Stimulated activated CD8-positive, alpha-beta memory T cell treated with anti-CD3 and anti-CD28 coated beads, Interleukin-2, amount 100 ng/mL, for 1 hour (primary cell): ENCODE measurements at regions not wholly inside any gene's neighbourhood (a gene's known extent, or its start where the extent isn't known, plus 50 kb on each side); places are given as distances from the start of the nearest gene placed in this dataset.

ENCODE experiments used
- DNase-seq, 2 donors: peaks; one replicate each; pipeline ENCODE4 v3.0.0-alpha.2; 2020; ENCODE audit warnings: low read depth in 2 of 2

DNA sequence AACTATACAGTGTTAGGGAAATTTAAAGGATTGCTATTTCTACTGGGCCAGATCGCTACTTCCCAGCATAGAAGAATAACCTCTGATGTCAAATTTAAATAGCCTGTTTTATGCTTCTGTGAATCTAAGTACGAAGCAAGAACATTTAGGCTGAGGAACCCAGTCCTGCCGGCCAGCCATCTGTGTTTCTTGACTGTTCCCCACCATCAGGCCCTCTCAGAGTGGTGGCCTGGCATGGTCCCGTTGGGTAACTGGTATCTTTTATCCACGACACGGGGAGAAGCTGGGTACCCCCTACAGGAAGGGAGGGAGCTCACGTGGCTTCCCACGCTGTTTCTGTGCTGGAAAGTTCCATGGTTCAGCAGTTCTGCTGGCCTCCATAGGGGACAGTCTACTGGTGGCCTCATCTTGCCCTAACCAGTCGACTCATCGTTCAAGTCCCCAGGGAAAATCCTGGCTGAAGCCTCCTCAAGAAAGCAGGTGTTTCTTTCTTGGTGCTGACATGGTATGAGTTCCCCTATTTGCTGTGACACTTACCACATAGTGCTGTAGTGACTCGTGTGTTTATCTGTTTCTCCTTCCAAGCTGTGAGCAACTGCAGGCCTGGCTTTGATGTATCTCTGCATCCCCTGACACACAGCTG, 201.7 kb upstream of the NLRP1 start:
- DNase-seq, result no peak

GRCh38 chr17:5786510-5786875, 202.2 kb upstream of the NLRP1 start:
- no peak for DNase-seq

- DNase-seq, result no peak
These were observed 204.1 kb upstream of the NLRP1 start for GRCh38 chr17:5788266-5788900.

DNA sequence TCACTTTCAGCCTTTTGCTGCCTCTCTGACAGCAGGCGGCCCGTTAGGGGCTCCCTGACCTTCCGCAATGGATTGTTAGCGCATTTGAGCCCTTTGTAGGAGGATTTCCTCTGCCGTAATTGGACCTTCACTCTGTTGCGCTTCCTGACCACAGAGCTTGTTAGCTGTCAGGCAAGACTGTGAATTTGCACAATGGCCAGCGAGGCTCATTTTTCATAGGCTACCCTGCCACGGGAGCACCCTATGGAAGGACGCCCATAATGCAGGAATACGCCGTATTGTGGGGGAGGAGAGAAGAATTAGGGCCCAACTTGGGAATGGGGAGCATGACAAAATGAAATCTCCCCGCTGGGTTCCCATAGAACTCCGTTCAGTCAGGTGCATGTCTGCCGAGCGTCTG, 205.2 kb upstream of the NLRP1 start:
- DNase-seq, result no peak

GRCh38 chr17:5793157-5793556, 208.8 kb upstream of the NLRP1 start:
- no peak for DNase-seq

GRCh38 chr17:5793899-5794298, 209.6 kb upstream of the NLRP1 start:
- no peak for DNase-seq

DNA sequence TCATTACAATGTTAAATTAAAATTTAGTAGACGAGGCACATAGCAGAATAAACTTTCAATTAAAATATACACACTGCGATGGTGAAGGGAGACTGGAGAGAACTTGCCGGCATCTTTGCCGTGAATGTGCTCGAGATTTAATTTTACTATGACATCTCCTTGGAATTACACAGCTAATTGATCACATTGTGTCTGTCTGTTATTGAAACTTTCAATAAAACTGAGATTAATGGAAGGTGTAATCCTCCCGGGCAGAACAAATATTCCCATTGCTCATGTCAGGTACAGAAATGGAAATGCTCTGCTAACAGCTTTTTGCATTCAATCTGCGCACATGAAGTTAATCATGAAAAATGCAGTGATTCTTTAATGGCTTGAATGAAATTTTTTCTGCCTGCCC, 210.1 kb upstream of the NLRP1 start:
- no peak for DNase-seq

DNA sequence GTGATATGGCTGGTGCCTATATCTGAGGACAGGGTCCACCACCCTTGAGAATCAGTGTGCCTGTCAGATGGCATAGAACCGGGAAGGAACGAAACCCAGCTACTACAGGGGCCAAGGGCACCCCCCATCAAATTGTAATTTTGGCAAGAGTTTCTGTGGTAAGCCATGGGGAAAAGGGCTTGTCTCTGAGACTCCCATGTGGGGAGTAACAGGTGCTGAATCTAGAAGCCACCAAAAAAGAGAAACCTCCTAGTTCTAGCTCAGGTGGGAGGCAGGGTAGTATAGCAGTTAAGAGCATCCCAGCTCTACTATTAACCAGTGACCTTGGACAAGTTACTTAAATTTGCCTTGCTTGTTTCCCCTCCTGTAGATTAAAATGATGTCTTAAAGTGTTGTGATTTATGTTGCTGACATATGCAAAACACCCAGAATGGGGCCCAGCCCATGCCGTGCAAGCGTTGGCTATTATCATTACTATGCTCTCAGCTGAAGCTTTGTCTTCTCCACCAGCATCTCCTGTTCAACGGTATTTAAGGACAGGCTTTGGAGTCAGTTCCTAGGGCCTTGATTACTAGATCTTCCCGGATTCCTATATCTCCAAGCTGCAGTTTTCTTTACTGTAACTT, 210.7 kb upstream of the NLRP1 start:
- DNase-seq, result no peak

- no peak for DNase-seq
These were observed 213.2 kb upstream of the NLRP1 start for GRCh38 chr17:5797447-5798050.

- DNase-seq, result no peak
These were observed 213.8 kb upstream of the NLRP1 start for GRCh38 chr17:5798094-5798493.

- no peak for DNase-seq
These were observed 215.8 kb upstream of the NLRP1 start for GRCh38 chr17:5800131-5800530.

- DNase-seq, result no peak
These were observed 216.3 kb upstream of the NLRP1 start for GRCh38 chr17:5800646-5801045.

GRCh38 chr17:5804251-5804650, 219.9 kb upstream of the NLRP1 start:
- DNase-seq, result no peak

- DNase-seq, result no peak
These were observed 224.7 kb upstream of the NLRP1 start for GRCh38 chr17:5809056-5809455.

DNA sequence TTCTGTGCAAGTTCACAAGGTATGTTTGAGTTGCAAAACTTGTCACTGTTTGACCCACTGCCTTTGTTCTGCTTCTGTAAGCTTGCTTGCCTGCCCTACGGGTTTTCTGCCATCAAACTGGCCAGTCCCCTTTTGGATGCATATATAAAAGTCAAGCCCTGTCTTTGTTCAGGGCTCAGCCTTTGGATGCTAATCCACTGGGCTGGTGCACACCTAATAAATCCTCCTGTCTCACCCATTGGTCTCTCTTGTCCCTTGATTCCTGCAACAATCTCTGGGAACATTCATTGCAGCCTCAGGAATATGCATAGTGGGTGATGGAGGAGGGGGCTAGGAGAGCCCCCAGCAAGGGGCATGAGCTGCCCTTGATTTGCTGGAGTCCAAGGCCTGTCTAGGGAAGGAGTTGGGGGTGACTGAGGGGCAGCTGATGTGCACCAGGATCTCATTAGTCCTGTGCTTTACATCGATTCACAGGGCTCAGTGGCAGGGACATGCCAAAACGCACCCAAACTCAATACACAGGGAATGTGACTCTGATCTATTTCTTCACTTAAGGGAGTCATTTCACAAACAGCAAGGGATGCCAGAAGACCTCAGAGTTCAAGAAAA, 225.4 kb upstream of the NLRP1 start:
- no peak for DNase-seq

DNA sequence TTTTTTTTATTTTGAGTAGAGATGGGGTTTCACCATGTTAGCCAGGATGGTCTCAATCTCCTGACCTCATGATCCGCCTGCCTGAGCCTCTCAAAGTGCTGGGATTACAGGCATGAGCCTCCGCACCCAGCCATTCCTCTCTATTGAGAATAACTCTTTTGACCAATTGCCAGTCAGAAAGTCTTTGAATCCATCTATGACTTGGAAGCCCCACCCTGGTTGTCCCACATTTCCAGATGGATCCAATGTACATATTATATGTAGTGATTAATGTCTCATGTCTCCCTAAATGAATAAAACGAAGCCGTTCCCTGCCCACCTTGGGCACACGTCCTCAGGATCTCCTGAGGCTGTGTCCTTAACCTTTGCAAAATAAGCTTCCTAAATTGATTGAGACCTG, 228.3 kb upstream of the NLRP1 start:
- DNase-seq, result no peak

DNA sequence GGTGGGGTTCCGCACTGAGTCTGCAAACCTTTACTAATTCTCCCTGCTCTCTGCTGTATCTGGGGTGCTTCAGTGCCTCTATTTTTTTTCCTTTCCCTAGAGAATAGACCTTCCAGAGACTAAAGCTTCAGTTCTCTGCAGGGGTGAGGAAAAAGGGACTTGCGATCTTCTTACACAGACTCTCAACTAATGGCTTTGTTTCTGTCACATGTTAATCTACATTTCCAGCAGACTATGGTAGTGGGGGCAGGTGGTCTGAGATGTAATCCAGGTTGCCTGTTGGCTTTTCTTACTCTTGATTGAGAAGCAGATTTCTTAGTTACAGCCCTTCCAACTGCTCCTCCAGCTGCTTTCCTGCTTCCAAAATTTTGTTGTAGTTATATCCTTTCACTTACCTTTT, 229.0 kb upstream of the NLRP1 start:
- no peak for DNase-seq

DNA sequence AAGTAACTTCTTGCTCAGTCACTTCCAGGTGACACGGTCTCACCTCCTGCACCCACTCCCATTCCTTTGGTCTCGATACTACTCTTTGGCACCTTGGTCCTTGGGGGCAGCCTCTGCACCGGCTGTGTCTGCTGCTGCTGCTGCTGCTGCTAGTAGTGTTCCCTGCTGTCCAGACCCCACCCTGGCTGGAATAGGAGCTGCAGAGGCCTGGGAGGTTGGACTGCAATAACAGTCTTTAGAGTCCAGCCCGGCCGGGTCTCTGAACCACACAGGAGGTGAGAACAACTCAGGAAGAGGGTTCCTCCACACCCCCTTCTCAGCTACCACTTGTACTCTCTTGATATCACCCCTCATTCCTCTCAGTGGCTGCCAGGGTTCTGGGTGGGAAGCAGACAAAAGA, 231.1 kb upstream of the NLRP1 start:
- no peak for DNase-seq

GRCh38 chr17:5816491-5817070, 232.3 kb upstream of the NLRP1 start:
- DNase-seq, result no peak

DNA sequence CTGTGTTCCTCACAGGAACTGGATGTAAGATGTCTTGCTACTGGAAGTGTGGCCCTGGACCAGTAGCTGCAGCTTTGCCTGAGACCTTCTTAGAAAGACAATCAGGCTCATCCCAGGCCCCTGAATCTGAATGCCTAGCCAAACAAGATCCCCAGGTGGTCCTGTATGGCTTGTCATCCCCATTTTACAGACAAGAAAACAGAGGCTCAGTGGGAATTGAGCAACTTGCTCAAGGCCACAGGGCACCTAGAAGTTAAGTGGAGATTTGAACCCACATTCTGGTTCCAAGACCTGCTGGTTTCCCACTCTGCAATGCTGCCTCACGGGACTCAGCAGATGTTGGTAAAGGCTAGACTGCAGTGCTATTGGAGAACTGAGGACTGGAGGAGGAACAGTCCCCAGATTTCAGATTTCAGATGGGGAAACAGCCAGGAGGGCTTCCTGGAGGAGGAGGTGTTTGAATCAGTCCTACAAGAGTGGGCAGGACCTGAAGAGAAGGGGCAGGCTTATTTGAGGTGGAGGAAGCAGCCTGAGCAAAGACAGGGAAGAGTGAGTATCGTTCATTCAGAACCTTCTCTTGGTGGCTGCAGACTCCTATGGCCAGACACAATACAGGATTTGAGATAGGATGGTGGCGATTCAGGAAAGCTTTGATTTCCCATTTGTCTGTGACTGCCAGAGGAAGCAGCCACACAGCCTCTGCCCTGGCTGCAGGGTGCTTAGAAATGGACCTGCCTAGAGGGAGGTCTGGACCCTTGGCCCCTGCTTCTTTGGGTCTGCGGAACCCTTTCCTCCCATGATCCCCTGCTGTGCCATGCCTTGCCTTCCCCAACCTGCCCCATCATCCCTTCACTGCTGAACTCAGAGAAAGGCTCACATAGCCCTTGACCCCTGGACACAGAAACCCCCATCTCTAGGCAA, 233.4 kb upstream of the NLRP1 start:
- no peak for DNase-seq

DNA sequence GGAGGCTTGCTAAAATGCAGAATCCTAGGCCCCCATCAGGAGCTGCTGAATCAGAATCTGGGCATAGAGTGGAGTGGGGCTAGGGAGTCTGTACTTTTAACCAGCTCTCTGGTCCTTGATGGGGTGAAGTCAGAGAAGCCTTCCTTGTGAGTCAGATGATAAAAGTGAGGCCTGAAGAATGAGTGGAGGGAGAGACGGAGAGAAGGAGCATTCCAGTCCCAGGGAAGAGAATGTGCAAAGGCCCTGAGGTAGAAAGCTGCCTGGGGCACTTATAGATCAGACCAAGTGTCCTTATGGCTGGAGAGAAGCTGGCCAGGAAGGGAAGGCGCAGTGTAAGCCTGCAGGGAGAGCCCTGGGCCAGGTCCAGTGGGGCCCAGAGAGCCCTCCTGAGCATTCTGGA, 235.1 kb upstream of the NLRP1 start:
- no peak for DNase-seq
